ENCODE measurements at regions not wholly inside any gene's neighbourhood (a gene's known extent, or its start where the extent isn't known, plus 50 kb on each side); places are given as distances from the start of the nearest gene placed in this dataset.

- in situ Hi-C loops (cut with MboI; ENCODE audit: low pct_unique_long_range_greater_than_20kb, low sequenced_read_pairs): no loop called here
- no peak for DNase-seq
These were observed 65.8 kb upstream of the STK38L start for GRCh38 chr12:27178255-27178654.

GRCh38 chr12:27178723-27179399, 65.2 kb upstream of the STK38L start:
- DNase-seq: peak; percentile 21
- in situ Hi-C loops (cut with MboI; ENCODE audit: low pct_unique_long_range_greater_than_20kb, low sequenced_read_pairs): no loop called here

GRCh38 chr12:27179400-27180214, 64.5 kb upstream of the STK38L start:
- in situ Hi-C loops (cut with MboI; ENCODE audit: low pct_unique_long_range_greater_than_20kb, low sequenced_read_pairs): no loop called here
- DNase-seq: peak; percentile 74

GRCh38 chr12:27180906-27181505, 63.1 kb upstream of the STK38L start:
- in situ Hi-C loops (cut with MboI; ENCODE audit: low pct_unique_long_range_greater_than_20kb, low sequenced_read_pairs): no loop called here

GRCh38 chr12:27183342-27183741, 60.7 kb upstream of the STK38L start:
- in situ Hi-C loops (cut with MboI; ENCODE audit: low pct_unique_long_range_greater_than_20kb, low sequenced_read_pairs): no loop called here
- DNase-seq: no peak

More at GRCh38 chr12:27180906-27181505, 63.1 kb upstream of the STK38L start:
- DNase-seq: no peak

- DNase-seq: no peak
- in situ Hi-C loops (cut with MboI; ENCODE audit: low pct_unique_long_range_greater_than_20kb, low sequenced_read_pairs): no loop called here
These were observed 58.7 kb upstream of the STK38L start for GRCh38 chr12:27185234-27186021.

GRCh38 chr12:27186022-27186839, 57.9 kb upstream of the STK38L start:
- DNase-seq: no peak
- in situ Hi-C loops (cut with MboI; ENCODE audit: low pct_unique_long_range_greater_than_20kb, low sequenced_read_pairs): no loop called here

GRCh38 chr12:27187697-27188096, 56.4 kb upstream of the STK38L start:
- no peak for DNase-seq
- in situ Hi-C loops (cut with MboI; ENCODE audit: low pct_unique_long_range_greater_than_20kb, low sequenced_read_pairs): no loop called here

GRCh38 chr12:27190761-27191160, 53.3 kb upstream of the STK38L start:
- in situ Hi-C loops (cut with MboI; ENCODE audit: low pct_unique_long_range_greater_than_20kb, low sequenced_read_pairs): no loop called here
- DNase-seq: no peak

- in situ Hi-C loops (cut with MboI; ENCODE audit: low pct_unique_long_range_greater_than_20kb, low sequenced_read_pairs): no loop called here
- no peak for DNase-seq
These were observed 52.6 kb upstream of the STK38L start for GRCh38 chr12:27191531-27191930.

- DNase-seq: no peak
- in situ Hi-C loops (cut with MboI; ENCODE audit: low pct_unique_long_range_greater_than_20kb, low sequenced_read_pairs): no loop called here
These were observed 51.8 kb upstream of the STK38L start for GRCh38 chr12:27192118-27192802.

- in situ Hi-C loops (cut with MboI; ENCODE audit: low pct_unique_long_range_greater_than_20kb, low sequenced_read_pairs): no loop called here
- DNase-seq: no peak
These were observed 51.0 kb upstream of the STK38L start for GRCh38 chr12:27193106-27193505.

GRCh38 chr12:27193854-27194544, 50.1 kb upstream of the STK38L start:
- no peak for DNase-seq
- in situ Hi-C loops (cut with MboI; ENCODE audit: low pct_unique_long_range_greater_than_20kb, low sequenced_read_pairs): no loop called here

Data from KBM-7 (cell line).